OCI-LY3 (cell line): ENCODE measurements at regions not wholly inside any gene's neighbourhood (a gene's known extent, or its start where the extent isn't known, plus 50 kb on each side); places are given as distances from the start of the nearest gene placed in this dataset.

Experiments used
- EZH2phosphoT487 ChIP-seq: fragments of 200-600 bp; shearing (Covaris generic); IDR thresholded peaks from 2 replicates; pipeline ENCODE4 v1.6.1; 2018; ENCODE audit warnings: antibody characterized with exemption, mixed run types, low read depth
- TF ChIP-seq, protein P1 (sequence below): fragments of 200-600, 300-600 bp; sonication (generic); IDR thresholded peaks from 2 replicates; pipeline ENCODE4 v1.5.1; 2014; ENCODE audit warnings: antibody characterized with exemption, low read length, low read depth

DNA sequence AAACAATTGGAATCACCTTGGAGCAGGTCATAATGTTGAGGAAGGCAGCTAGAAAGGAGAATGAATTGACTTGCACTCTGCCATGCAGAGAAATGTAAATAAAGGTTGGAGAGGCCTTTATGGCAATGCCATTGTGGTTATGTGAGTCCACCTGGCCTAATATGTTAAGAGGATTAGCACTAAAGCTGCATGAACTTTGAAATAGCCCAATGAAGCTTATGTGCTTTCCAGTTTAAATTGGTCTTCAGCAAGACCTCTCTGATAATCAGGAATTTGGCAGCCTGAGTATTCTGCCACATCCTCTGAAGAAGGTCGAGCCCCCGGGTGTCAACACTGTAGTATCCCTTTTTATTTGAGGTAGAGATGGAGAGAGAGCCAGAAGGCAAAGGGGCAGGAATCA is 464.9 kb downstream of the CDH2 start:
- no peak for TF ChIP-seq EZH2phosphoT487
- TF ChIP-seq, protein P1, sequence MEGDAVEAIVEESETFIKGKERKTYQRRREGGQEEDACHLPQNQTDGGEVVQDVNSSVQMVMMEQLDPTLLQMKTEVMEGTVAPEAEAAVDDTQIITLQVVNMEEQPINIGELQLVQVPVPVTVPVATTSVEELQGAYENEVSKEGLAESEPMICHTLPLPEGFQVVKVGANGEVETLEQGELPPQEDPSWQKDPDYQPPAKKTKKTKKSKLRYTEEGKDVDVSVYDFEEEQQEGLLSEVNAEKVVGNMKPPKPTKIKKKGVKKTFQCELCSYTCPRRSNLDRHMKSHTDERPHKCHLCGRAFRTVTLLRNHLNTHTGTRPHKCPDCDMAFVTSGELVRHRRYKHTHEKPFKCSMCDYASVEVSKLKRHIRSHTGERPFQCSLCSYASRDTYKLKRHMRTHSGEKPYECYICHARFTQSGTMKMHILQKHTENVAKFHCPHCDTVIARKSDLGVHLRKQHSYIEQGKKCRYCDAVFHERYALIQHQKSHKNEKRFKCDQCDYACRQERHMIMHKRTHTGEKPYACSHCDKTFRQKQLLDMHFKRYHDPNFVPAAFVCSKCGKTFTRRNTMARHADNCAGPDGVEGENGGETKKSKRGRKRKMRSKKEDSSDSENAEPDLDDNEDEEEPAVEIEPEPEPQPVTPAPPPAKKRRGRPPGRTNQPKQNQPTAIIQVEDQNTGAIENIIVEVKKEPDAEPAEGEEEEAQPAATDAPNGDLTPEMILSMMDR = no peak
